GM23338 (cell line): ENCODE measurements at regions not wholly inside any gene's neighbourhood (a gene's known extent, or its start where the extent isn't known, plus 50 kb on each side); places are given as distances from the start of the nearest gene placed in this dataset.

Experiments used
- CREB1 ChIP-seq: fragments of 250-450 bp; sonication (Bioruptor Pico); IDR thresholded peaks from 2 replicates; pipeline ENCODE4 v1.5.0; 2020; ENCODE audit warnings: low read depth, mild to moderate bottlenecking, moderate library complexity
- ETS1 ChIP-seq: IDR thresholded peaks from 2 replicates; pipeline ENCODE4 v1.6.1; 2016; ENCODE audit warnings: antibody characterized with exemption
- EZH2 ChIP-seq: fragments of 200-600 bp; sonication (generic); IDR thresholded peaks from one replicate; pipeline ENCODE4 v1.8.0; 2017; ENCODE audit warnings: antibody characterized with exemption, mild to moderate bottlenecking, low read depth; ENCODE audit not compliant: unreplicated experiment
- EZH2phosphoT487 ChIP-seq: fragments of 200-600 bp; sonication (generic); IDR thresholded peaks from one replicate; pipeline ENCODE4 v1.8.1; 2018; ENCODE audit warnings: antibody characterized with exemption; ENCODE audit not compliant: unreplicated experiment
- JUNB ChIP-seq: IDR thresholded peaks from one replicate; pipeline ENCODE4 v1.6.1; 2016; ENCODE audit warnings: antibody characterized with exemption; ENCODE audit not compliant: unreplicated experiment
- NANOG ChIP-seq: IDR thresholded peaks from 2 replicates; pipeline ENCODE4 v1.6.1; 2016; ENCODE audit warnings: antibody characterized with exemption, borderline replicate concordance
- POLR2AphosphoS5 ChIP-seq: IDR thresholded peaks from 2 replicates; pipeline ENCODE4 v1.6.1; 2016; ENCODE audit warnings: antibody characterized with exemption, low read depth
- ZNF114 ChIP-seq: fragments of 250-450 bp; sonication (Bioruptor Pico); IDR thresholded peaks from 2 replicates; pipeline ENCODE4 v1.5.0; 2020; ENCODE audit warnings: mild to moderate bottlenecking, moderate library complexity
- ZNF331 ChIP-seq: fragments of 250-450 bp; sonication (Bioruptor Pico); IDR thresholded peaks from 2 replicates; pipeline ENCODE4 v1.5.0; 2020; ENCODE audit warnings: low read depth, mild to moderate bottlenecking, moderate library complexity
- TF ChIP-seq, protein P1 (sequence below), 2 experiments: fragments of 200-600 bp in 1 of 2; sonication (generic) in 1 of 2; conservative IDR thresholded peaks; 2 replicates each; pipeline versions ENCODE4 v1.5.1 to v1.6.1; 2016 to 2017; ENCODE audit warnings: antibody characterized with exemption in 2 of 2, low read depth in 2 of 2, mild to moderate bottlenecking in 2 of 2, moderate library complexity in 1 of 2
- TF ChIP-seq, protein P2 (sequence below): IDR thresholded peaks from one replicate; pipeline ENCODE4 v1.6.1; 2018; ENCODE audit warnings: antibody characterized with exemption; ENCODE audit not compliant: unreplicated experiment

- TF ChIP-seq EZH2: no peak
- TF ChIP-seq, protein P1, sequence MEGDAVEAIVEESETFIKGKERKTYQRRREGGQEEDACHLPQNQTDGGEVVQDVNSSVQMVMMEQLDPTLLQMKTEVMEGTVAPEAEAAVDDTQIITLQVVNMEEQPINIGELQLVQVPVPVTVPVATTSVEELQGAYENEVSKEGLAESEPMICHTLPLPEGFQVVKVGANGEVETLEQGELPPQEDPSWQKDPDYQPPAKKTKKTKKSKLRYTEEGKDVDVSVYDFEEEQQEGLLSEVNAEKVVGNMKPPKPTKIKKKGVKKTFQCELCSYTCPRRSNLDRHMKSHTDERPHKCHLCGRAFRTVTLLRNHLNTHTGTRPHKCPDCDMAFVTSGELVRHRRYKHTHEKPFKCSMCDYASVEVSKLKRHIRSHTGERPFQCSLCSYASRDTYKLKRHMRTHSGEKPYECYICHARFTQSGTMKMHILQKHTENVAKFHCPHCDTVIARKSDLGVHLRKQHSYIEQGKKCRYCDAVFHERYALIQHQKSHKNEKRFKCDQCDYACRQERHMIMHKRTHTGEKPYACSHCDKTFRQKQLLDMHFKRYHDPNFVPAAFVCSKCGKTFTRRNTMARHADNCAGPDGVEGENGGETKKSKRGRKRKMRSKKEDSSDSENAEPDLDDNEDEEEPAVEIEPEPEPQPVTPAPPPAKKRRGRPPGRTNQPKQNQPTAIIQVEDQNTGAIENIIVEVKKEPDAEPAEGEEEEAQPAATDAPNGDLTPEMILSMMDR (conservative IDR thresholded peaks at IDR 0.05; ENCODE audit: low read depth in 2 of 2): no peak
- no peak for TF ChIP-seq CREB1 (CRISPR knock-in tag)
- no peak for TF ChIP-seq POLR2AphosphoS5
- TF ChIP-seq ETS1: no peak
- TF ChIP-seq ZNF331 (CRISPR knock-in tag): no peak
- TF ChIP-seq ZNF114: no peak
- TF ChIP-seq EZH2phosphoT487: no peak
- TF ChIP-seq, protein P2, sequence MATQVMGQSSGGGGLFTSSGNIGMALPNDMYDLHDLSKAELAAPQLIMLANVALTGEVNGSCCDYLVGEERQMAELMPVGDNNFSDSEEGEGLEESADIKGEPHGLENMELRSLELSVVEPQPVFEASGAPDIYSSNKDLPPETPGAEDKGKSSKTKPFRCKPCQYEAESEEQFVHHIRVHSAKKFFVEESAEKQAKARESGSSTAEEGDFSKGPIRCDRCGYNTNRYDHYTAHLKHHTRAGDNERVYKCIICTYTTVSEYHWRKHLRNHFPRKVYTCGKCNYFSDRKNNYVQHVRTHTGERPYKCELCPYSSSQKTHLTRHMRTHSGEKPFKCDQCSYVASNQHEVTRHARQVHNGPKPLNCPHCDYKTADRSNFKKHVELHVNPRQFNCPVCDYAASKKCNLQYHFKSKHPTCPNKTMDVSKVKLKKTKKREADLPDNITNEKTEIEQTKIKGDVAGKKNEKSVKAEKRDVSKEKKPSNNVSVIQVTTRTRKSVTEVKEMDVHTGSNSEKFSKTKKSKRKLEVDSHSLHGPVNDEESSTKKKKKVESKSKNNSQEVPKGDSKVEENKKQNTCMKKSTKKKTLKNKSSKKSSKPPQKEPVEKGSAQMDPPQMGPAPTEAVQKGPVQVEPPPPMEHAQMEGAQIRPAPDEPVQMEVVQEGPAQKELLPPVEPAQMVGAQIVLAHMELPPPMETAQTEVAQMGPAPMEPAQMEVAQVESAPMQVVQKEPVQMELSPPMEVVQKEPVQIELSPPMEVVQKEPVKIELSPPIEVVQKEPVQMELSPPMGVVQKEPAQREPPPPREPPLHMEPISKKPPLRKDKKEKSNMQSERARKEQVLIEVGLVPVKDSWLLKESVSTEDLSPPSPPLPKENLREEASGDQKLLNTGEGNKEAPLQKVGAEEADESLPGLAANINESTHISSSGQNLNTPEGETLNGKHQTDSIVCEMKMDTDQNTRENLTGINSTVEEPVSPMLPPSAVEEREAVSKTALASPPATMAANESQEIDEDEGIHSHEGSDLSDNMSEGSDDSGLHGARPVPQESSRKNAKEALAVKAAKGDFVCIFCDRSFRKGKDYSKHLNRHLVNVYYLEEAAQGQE: no peak
- TF ChIP-seq NANOG: no peak
- no peak for TF ChIP-seq JUNB
Observed at GRCh38 chr9:24189986-24190385, 355.7 kb downstream of the IZUMO3 start.
